Endothelial cell of umbilical vein (primary cell): ENCODE measurements at regions not wholly inside any gene's neighbourhood (a gene's known extent, or its start where the extent isn't known, plus 50 kb on each side); places are given as distances from the start of the nearest gene placed in this dataset.

ENCODE experiments used
- BruUV-seq: library from RNA; stranded (reverse); fragments of 400-500 nt; replicated peaks from 2 replicates; lab custom pipeline; 2021; lab: Mats Ljungman, UMichigan
- CTCF ChIA-PET: fragments of 300-600, 350-600 bp; sonication (Branson Sonifier 250); formaldehyde crosslinking; loops from one replicate; lab custom pipeline; 2021; ENCODE audit warnings: antibody characterized with exemption, inconsistent platforms; lab: Charles Lee
- POLR2A ChIA-PET: fragments of 300-600, 350-600 bp; sonication (Branson Sonifier 250); formaldehyde crosslinking; loops from one replicate; lab custom pipeline; 2021; ENCODE audit warnings: antibody characterized with exemption, inconsistent platforms; lab: Charles Lee
- DNase-seq: peaks from one replicate; pipeline ENCODE4 v3.0.0-alpha.2; 2011; ENCODE audit warnings: low read depth, low spot score
- FAIRE-seq: peaks from 2 replicates; lab custom pipeline; 2011; peaks lifted over from hg19 to GRCh38; lab: Jason Lieb, UNC
- H2AFZ ChIP-seq: 2 replicates; pipeline ENCODE4 v1.6.0; 2012; ENCODE audit warnings: low read depth, low read length, control low read depth, inconsistent platforms
- H3K27ac ChIP-seq: 2 replicates; pipeline ENCODE4 v1.5.1; 2011; ENCODE audit warnings: low read depth, mild to moderate bottlenecking, control low read depth, low read length, moderate library complexity; ENCODE audit not compliant: insufficient read depth
- H3K27me3 ChIP-seq, 2 experiments: 2 replicates each; pipeline versions ENCODE4 v1.6.0 to v1.6.1; 2011; ENCODE audit warnings: low read length in 2 of 2, mixed read lengths in 1 of 2; ENCODE audit not compliant: control insufficient read depth in 2 of 2, insufficient read depth in 2 of 2
- H3K36me3 ChIP-seq, 2 experiments: 2 replicates in 1 of 2; 3 replicates in 1 of 2; pipeline ENCODE4 v1.5.1; 2011; ENCODE audit warnings: low read length in 2 of 2, mild to moderate bottlenecking in 1 of 2, moderate library complexity in 1 of 2; ENCODE audit not compliant: control insufficient read depth in 2 of 2, insufficient read depth in 2 of 2; ENCODE audit errors: extremely low read depth in 1 of 2
- H3K4me1 ChIP-seq: 3 replicates; pipeline ENCODE4 v1.5.1; 2011; ENCODE audit warnings: mild to moderate bottlenecking, low read length; ENCODE audit not compliant: control insufficient read depth, insufficient read depth; ENCODE audit errors: extremely low read depth
- H3K4me2 ChIP-seq: 2 replicates; pipeline ENCODE4 v1.6.1; 2011; ENCODE audit warnings: low read length, control low read depth, mixed read lengths; ENCODE audit not compliant: insufficient read depth
- H3K4me3 ChIP-seq, 3 experiments: fragments of 200-600 bp in 1 of 3; sonication (generic), shearing (Covaris generic) in 1 of 3; replicated peaks in 1 of 3; 2 replicates each; pipeline ENCODE4 v1.5.1; 2011 to 2016; ENCODE audit warnings: control low read depth in 3 of 3, low read length in 3 of 3, mild to moderate bottlenecking in 2 of 3, inconsistent platforms in 1 of 3, low read depth in 1 of 3, moderate library complexity in 1 of 3; ENCODE audit not compliant: insufficient read depth in 1 of 3
- H3K79me2 ChIP-seq: 2 replicates; pipeline ENCODE4 v1.6.0; 2012; ENCODE audit warnings: low read length, inconsistent platforms; ENCODE audit not compliant: control insufficient read depth, insufficient read depth
- H3K9ac ChIP-seq: replicated peaks from 2 replicates; pipeline ENCODE3; 2011; ENCODE audit warnings: low read length, control low read depth; ENCODE audit not compliant: insufficient read depth; ENCODE audit errors: extremely low read depth
- H3K9me1 ChIP-seq: replicated peaks from 3 replicates; pipeline ENCODE4 v1.6.0; 2011; ENCODE audit warnings: mild to moderate bottlenecking, low read length; ENCODE audit not compliant: control insufficient read depth, insufficient read depth; ENCODE audit errors: extremely low read depth
- H3K9me3 ChIP-seq: replicated peaks from 2 replicates; pipeline ENCODE4 v1.5.1; 2012; ENCODE audit warnings: low read length, inconsistent platforms; ENCODE audit not compliant: control insufficient read depth, insufficient read depth
- H4K20me1 ChIP-seq: replicated peaks from 2 replicates; pipeline ENCODE3; 2011; ENCODE audit warnings: mild to moderate bottlenecking, low read length; ENCODE audit not compliant: control insufficient read depth, insufficient read depth; ENCODE audit errors: extremely low read depth
- CTCF ChIP-seq, 2 donors: IDR thresholded peaks; 1 replicate in 1 of 2; 2 replicates in 1 of 2; pipeline ENCODE4 v1.5.1; 2011; ENCODE audit warnings: low read length in 2 of 2, mild to moderate bottlenecking in 2 of 2, moderate library complexity in 2 of 2, control low read depth in 1 of 2, inconsistent platforms in 1 of 2, low read depth in 1 of 2; ENCODE audit not compliant: insufficient read depth in 1 of 2; ENCODE audit errors: extremely low read depth in 1 of 2
- EZH2 ChIP-seq: IDR thresholded peaks from 2 replicates; pipeline ENCODE4 v1.6.1; 2012; ENCODE audit warnings: borderline replicate concordance, low read depth, mild to moderate bottlenecking, moderate library complexity, low read length, inconsistent platforms; ENCODE audit not compliant: severe bottlenecking
- FOS ChIP-seq: IDR thresholded peaks from 2 replicates; pipeline ENCODE4 v1.6.1; 2011; ENCODE audit warnings: mild to moderate bottlenecking, low read length, moderate library complexity, borderline replicate concordance; ENCODE audit not compliant: insufficient read depth
- GATA2 ChIP-seq: IDR thresholded peaks from 2 replicates; pipeline ENCODE4 v1.7.0; 2011; ENCODE audit warnings: low read depth, mild to moderate bottlenecking, moderate library complexity, mixed read lengths, low read length; ENCODE audit not compliant: insufficient read length, insufficient read depth
- JUN ChIP-seq: IDR thresholded peaks from 2 replicates; pipeline ENCODE4 v1.6.1; 2011; ENCODE audit warnings: borderline replicate concordance, low read depth; ENCODE audit not compliant: insufficient read length, insufficient read depth
- MAX ChIP-seq: IDR thresholded peaks from 2 replicates; pipeline ENCODE4 v1.6.1; 2011; ENCODE audit not compliant: insufficient read depth, insufficient read length
- MYC ChIP-seq: IDR thresholded peaks from one replicate; pipeline ENCODE4 v1.6.1; 2011; ENCODE audit warnings: mild to moderate bottlenecking, low read depth, low read length
- POLR2A ChIP-seq: IDR thresholded peaks from 2 replicates; pipeline ENCODE4 v1.6.1; 2012; ENCODE audit warnings: low read depth, mild to moderate bottlenecking, control low read depth, low read length
- POLR2AphosphoS5 ChIP-seq: IDR thresholded peaks from 2 replicates; pipeline ENCODE4 v1.6.1; 2012; ENCODE audit warnings: low read depth, mild to moderate bottlenecking, control low read depth, low read length, moderate library complexity; ENCODE audit not compliant: insufficient read depth
- dilution Hi-C: fragments of 300-500 bp; cut with MboI; formaldehyde crosslinking; loops from one replicate; pipeline ENCODE4 v1.15.0; 2019; ENCODE audit warnings: low sequenced_read_pairs; ENCODE audit not compliant: extremely low pct_ligation_motif_present
- intact Hi-C: fragments of 100-400 bp; cut with micrococcal nuclease; formaldehyde crosslinking; loops from one replicate; pipeline ENCODE4 v1.10.0; 2022

- no peak overlapping the region for H3K4me2 ChIP-seq
- no peak overlapping the region for H3K4me3 ChIP-seq
- FAIRE-seq, result no peak
- no peaks in the 10 kb centered on the region for H3K9me3 ChIP-seq
- H2AFZ ChIP-seq, result no peak overlapping the region
- H3K27me3 ChIP-seq, result peaks cover 1 to 3% of the 10 kb centered on the region in 2 experiments
- dilution Hi-C loops, result no loop called here
- no peaks in the 10 kb centered on the region for H3K79me2 ChIP-seq
- no peaks in the 10 kb centered on the region for H3K36me3 ChIP-seq
- H4K20me1 ChIP-seq, result no peaks in the 10 kb centered on the region
- TF ChIP-seq MYC (no peak), GATA2 (no peak), CTCF (IDR thresholded peaks at IDR 0.05; ENCODE audit: extremely low read depth in 1 of 2, insufficient read depth in 1 of 2, low read depth in 1 of 2, low read length in 2 of 2) (no peak), JUN (no peak), POLR2AphosphoS5 (no peak), EZH2 (no peak), FOS (no peak), MAX (no peak), POLR2A (no peak)
- no peak for DNase-seq
- H3K9ac ChIP-seq, result no peak overlapping the region
- no peaks in the 10 kb centered on the region for H3K4me1 ChIP-seq
- BruUV-seq, result no TSS peak
- intact Hi-C loops, result no loop called here
- H3K9me1 ChIP-seq, result no peaks in the 10 kb centered on the region
- POLR2A ChIA-PET, result interaction anchor here (0.7 kb wide), 1 partner anchor 335 kb away, joined by 4 read pairs; no protein-coding TSS in a partner anchor
- CTCF ChIA-PET, result no interaction called here
- H3K27ac ChIP-seq, result no peak overlapping the region
Measured at GRCh38 chr12:30439201-30439600, 256.5 kb downstream of the IPO8 start.
